HL-60 (cell line): ENCODE measurements at regions not wholly inside any gene's neighbourhood (a gene's known extent, or its start where the extent isn't known, plus 50 kb on each side); places are given as distances from the start of the nearest gene placed in this dataset.

Experiments
- DNase-seq, 2 experiments: peaks; one replicate each; pipeline ENCODE4 v3.0.0-alpha.2; 2010 to 2020; ENCODE audit warnings: low read depth in 1 of 2, low spot score in 1 of 2
- H3K27ac ChIP-seq: fragments of 250-450 bp; sonication (Bioruptor Pico); replicated peaks from 2 replicates; pipeline ENCODE4 v1.5.1; 2020; ENCODE audit warnings: mild to moderate bottlenecking, moderate library complexity
- H3K27me3 ChIP-seq: fragments of 250-450 bp; sonication (Bioruptor Pico); 2 replicates; pipeline ENCODE4 v1.5.1; 2021; ENCODE audit warnings: mild to moderate bottlenecking, moderate library complexity; ENCODE audit not compliant: insufficient read depth, poor library complexity, severe bottlenecking
- H3K4me3 ChIP-seq: replicated peaks from 2 replicates; pipeline ENCODE4 v1.5.1; 2011; ENCODE audit warnings: mild to moderate bottlenecking, control low read depth, low read length; ENCODE audit not compliant: insufficient read depth
- GABPA ChIP-seq: IDR thresholded peaks from 2 replicates; pipeline ENCODE4 v1.6.1; 2012; ENCODE audit warnings: low read depth
- POLR2AphosphoS5 ChIP-seq: IDR thresholded peaks from 2 replicates; pipeline ENCODE4 v1.6.1; 2012; ENCODE audit warnings: low read depth
- SPI1 ChIP-seq: IDR thresholded peaks from 2 replicates; pipeline ENCODE4 v1.6.1; 2012; ENCODE audit warnings: low read depth, mild to moderate bottlenecking, borderline replicate concordance
- TF ChIP-seq, protein P1 (sequence below): IDR thresholded peaks from 2 replicates; pipeline ENCODE4 v1.6.1; 2012; ENCODE audit warnings: low read depth; ENCODE audit not compliant: insufficient replicate concordance
- TF ChIP-seq, protein P2 (sequence below): IDR thresholded peaks from one replicate; pipeline ENCODE4 v1.5.1; 2011; ENCODE audit warnings: low read length, control low read depth, inconsistent platforms; ENCODE audit not compliant: insufficient read depth

DNA sequence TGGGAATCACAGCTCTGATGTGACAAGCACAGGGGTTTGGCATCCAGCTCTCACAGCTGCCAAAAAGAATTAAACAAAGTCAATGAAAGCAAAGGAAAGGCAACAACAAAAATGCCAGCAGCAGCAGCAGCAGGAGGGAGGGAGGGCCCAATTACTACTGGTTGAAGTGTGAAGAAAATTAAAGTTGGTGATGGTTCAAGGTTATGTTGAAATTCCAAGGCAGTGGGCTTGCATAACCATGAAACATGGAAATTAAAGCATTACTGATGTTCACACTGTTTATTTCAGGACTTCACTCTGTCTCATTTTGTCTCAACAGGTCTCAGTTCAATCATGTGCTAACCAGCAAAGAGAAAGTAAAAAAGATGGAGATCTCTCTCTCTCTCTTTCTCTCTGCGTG lies 220.3 kb upstream of the LYPLAL1 start:
- Histone ChIP-seq H3K27ac (no peak overlapping the region), H3K4me3 (no peak overlapping the region), H3K27me3 (no peaks in the 10 kb centered on the region)
- no peak for TF ChIP-seq SPI1
- TF ChIP-seq, protein P1, sequence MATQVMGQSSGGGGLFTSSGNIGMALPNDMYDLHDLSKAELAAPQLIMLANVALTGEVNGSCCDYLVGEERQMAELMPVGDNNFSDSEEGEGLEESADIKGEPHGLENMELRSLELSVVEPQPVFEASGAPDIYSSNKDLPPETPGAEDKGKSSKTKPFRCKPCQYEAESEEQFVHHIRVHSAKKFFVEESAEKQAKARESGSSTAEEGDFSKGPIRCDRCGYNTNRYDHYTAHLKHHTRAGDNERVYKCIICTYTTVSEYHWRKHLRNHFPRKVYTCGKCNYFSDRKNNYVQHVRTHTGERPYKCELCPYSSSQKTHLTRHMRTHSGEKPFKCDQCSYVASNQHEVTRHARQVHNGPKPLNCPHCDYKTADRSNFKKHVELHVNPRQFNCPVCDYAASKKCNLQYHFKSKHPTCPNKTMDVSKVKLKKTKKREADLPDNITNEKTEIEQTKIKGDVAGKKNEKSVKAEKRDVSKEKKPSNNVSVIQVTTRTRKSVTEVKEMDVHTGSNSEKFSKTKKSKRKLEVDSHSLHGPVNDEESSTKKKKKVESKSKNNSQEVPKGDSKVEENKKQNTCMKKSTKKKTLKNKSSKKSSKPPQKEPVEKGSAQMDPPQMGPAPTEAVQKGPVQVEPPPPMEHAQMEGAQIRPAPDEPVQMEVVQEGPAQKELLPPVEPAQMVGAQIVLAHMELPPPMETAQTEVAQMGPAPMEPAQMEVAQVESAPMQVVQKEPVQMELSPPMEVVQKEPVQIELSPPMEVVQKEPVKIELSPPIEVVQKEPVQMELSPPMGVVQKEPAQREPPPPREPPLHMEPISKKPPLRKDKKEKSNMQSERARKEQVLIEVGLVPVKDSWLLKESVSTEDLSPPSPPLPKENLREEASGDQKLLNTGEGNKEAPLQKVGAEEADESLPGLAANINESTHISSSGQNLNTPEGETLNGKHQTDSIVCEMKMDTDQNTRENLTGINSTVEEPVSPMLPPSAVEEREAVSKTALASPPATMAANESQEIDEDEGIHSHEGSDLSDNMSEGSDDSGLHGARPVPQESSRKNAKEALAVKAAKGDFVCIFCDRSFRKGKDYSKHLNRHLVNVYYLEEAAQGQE = no peak
- TF ChIP-seq GABPA = no peak
- no peak for TF ChIP-seq POLR2AphosphoS5
- TF ChIP-seq, protein P2, sequence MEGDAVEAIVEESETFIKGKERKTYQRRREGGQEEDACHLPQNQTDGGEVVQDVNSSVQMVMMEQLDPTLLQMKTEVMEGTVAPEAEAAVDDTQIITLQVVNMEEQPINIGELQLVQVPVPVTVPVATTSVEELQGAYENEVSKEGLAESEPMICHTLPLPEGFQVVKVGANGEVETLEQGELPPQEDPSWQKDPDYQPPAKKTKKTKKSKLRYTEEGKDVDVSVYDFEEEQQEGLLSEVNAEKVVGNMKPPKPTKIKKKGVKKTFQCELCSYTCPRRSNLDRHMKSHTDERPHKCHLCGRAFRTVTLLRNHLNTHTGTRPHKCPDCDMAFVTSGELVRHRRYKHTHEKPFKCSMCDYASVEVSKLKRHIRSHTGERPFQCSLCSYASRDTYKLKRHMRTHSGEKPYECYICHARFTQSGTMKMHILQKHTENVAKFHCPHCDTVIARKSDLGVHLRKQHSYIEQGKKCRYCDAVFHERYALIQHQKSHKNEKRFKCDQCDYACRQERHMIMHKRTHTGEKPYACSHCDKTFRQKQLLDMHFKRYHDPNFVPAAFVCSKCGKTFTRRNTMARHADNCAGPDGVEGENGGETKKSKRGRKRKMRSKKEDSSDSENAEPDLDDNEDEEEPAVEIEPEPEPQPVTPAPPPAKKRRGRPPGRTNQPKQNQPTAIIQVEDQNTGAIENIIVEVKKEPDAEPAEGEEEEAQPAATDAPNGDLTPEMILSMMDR = no peak
- DNase-seq = no peak

DNA sequence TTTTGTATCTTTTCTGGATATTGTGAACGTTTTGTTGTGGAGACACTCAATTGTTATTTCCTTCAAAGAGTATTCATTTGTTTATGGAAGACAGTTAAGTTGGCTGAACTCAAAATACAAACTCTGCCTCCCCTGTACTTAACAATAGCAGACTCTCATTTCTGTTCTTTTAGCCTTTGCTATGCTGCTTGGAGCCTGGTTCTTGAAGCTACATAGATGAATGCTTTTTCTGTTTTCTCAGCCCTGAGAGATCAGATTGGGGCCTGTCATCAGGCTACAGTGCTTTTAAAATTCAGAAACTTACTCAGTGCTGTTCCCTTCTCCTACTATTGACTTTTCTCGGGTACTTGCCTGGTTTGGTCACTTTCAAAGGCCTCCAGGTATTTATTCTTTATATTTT lies 215.7 kb upstream of the LYPLAL1 start:
- no peak for DNase-seq
- Histone ChIP-seq H3K27me3 (no peaks in the 10 kb centered on the region), H3K4me3 (no peak overlapping the region), H3K27ac (no peak overlapping the region)
- TF ChIP-seq GABPA (no peak), POLR2AphosphoS5 (no peak), SPI1 (no peak)
- TF ChIP-seq, protein P1 = no peak
- TF ChIP-seq, protein P2 = no peak

DNA sequence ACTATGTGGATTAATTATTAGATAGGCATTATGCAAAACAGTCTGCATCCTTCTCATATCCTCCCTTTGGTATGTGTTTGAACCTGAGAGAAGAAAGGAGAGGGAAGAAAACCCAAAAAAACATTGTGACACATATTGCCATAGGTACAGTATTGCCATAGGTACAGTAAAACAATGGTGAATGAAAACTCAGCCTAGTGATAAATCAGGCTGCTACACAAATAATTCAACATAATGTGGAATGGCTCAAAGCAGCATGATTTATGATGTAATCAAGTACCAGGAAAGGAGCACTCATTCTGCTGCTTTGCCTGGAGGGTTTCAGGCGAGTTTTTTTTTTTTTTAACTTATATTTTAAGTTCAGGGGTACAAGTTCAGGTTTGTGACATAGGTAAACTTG lies 213.9 kb upstream of the LYPLAL1 start:
- DNase-seq = no peak
- H3K27ac ChIP-seq = no peak overlapping the region
- TF ChIP-seq SPI1 = no peak
- no peak for TF ChIP-seq GABPA
- TF ChIP-seq, protein P2 = no peak
- TF ChIP-seq, protein P1 = no peak
- no peak for TF ChIP-seq POLR2AphosphoS5
- H3K4me3 ChIP-seq = no peak overlapping the region
- no peaks in the 10 kb centered on the region for H3K27me3 ChIP-seq
